Ovary (tissue), 7 donors: ENCODE measurements at regions not wholly inside any gene's neighbourhood (a gene's known extent, or its start where the extent isn't known, plus 50 kb on each side); places are given as distances from the start of the nearest gene placed in this dataset.

ENCODE experiments used
- DNase-seq, 5 donors: peaks; one replicate each; pipeline ENCODE4 v3.0.0-alpha.2; 2019 to 2020
- H3K27ac ChIP-seq, 2 donors: fragments of 200-600 bp; one replicate each; pipeline versions ENCODE4 v1.5.1 to v1.8.0; 2019 to 2022
- H3K27me3 ChIP-seq: fragments of 200-600 bp; one replicate; pipeline ENCODE4 v1.8.0; 2022
- H3K36me3 ChIP-seq: fragments of 200-600 bp; sonication (generic); one replicate; pipeline ENCODE4 v1.5.1; 2019
- H3K4me1 ChIP-seq: one replicate; pipeline ENCODE4 v1.8.1; 2013; ENCODE audit warnings: mild to moderate bottlenecking, moderate library complexity; ENCODE audit not compliant: insufficient read depth
- H3K4me3 ChIP-seq: fragments of 200-600 bp; sonication (generic); one replicate; pipeline ENCODE4 v1.5.1; 2017
- H3K9me3 ChIP-seq, 2 donors: fragments of 200-600 bp in 1 of 2; sonication (generic) in 1 of 2; one replicate each; pipeline versions ENCODE4 v1.5.1 to v1.8.1; 2013 to 2019; ENCODE audit warnings: mild to moderate bottlenecking in 1 of 2, moderate library complexity in 1 of 2
- CTCF ChIP-seq, 3 donors: fragments of 450-650 bp in 2 of 3; fragments of 200-600 bp in 1 of 3; IDR thresholded peaks; one replicate each; pipeline versions ENCODE4 v1.5.1 to v1.8.0; 2016 to 2022; ENCODE audit warnings: antibody characterized with exemption in 3 of 3, mild to moderate bottlenecking in 1 of 3
- EP300 ChIP-seq: sonication (generic); formaldehyde crosslinking; IDR thresholded peaks from one replicate; pipeline ENCODE4 v1.6.1; 2017; ENCODE audit warnings: antibody characterized with exemption
- POLR2A ChIP-seq: fragments of 450-650 bp; IDR thresholded peaks from one replicate; pipeline ENCODE4 v1.6.1; 2017; ENCODE audit warnings: antibody characterized with exemption, mild to moderate bottlenecking, moderate library complexity
- WGBS, 3 donors: extraction: QIAGEN DNeasy Blood & Tissue Kit in 1 of 3; methylation state at CpG; one replicate each; pipeline versions ENCODE4 v1.1.5 to v1.1.7; 2013 to 2017; 5-methylcytosine and 5-hydroxymethylcytosine counted together
- intact Hi-C, 4 donors: fragments of 100-400 bp; cut with DNase I; formaldehyde crosslinking; loops; one replicate each; pipeline versions ENCODE4 v1.11.0 to v1.15.1; 2022 to 2023
- donor health status: DM: no; HTN: no; CAD: no; lungs with moderate emphysema.
- donor health status: DM: no; HTN: no; CAD: no.
- donor health status: Bipolar disorder and iron deficiency.
- donor health status: DM: no; HTN: no; CAD: no.
- donor health status: DM: yes; HTN: yes; CAD: no.

GRCh38 chr14:51491036-51491545 is 160.6 kb upstream of the FRMD6 start:
- TF ChIP-seq CTCF (IDR thresholded peaks at IDR 0.05): no peak
- no peak for TF ChIP-seq POLR2A
- TF ChIP-seq EP300: no peak
- H3K9me3 ChIP-seq: no peaks in the 10 kb centered on the region
- H3K27me3 ChIP-seq: no peaks in the 10 kb centered on the region
- intact Hi-C loops: no loop called here
- no peak overlapping the region for H3K27ac ChIP-seq
- no peaks in the 10 kb centered on the region for H3K36me3 ChIP-seq
- H3K4me1 ChIP-seq: no peaks in the 10 kb centered on the region
- WGBS, 3 donors: 85 to 88% (median 85%) methylated on average over 3 of the region's 3 CpGs
- no peak overlapping the region for H3K4me3 ChIP-seq
- no peak for DNase-seq

- Histone ChIP-seq H3K27ac (no peak overlapping the region), H3K9me3 (no peaks in the 10 kb centered on the region), H3K4me3 (no peak overlapping the region), H3K27me3 (no peaks in the 10 kb centered on the region), H3K36me3 (no peaks in the 10 kb centered on the region), H3K4me1 (no peaks in the 10 kb centered on the region)
- TF ChIP-seq EP300 (no peak), CTCF (IDR thresholded peaks at IDR 0.05) (no peak), POLR2A (no peak)
- intact Hi-C loops: no loop called here
- WGBS, 3 donors: 49 to 60% (median 58%) methylated on average over 3 of the region's 3 CpGs
- DNase-seq: no peak
These were observed 159.9 kb upstream of the FRMD6 start for GRCh38 chr14:51491776-51492175.

GRCh38 chr14:51495319-51495718 is 156.4 kb upstream of the FRMD6 start:
- no peak overlapping the region for H3K27ac ChIP-seq
- H3K9me3 ChIP-seq: no peaks in the 10 kb centered on the region
- intact Hi-C loops: no loop called here
- H3K27me3 ChIP-seq: no peaks in the 10 kb centered on the region
- TF ChIP-seq POLR2A: no peak
- no peak for TF ChIP-seq EP300
- TF ChIP-seq CTCF (IDR thresholded peaks at IDR 0.05): no peak
- H3K36me3 ChIP-seq: no peaks in the 10 kb centered on the region
- no peak for DNase-seq
- H3K4me1 ChIP-seq: no peaks in the 10 kb centered on the region
- H3K4me3 ChIP-seq: no peak overlapping the region
- 83 to 89% (median 84%) methylated on average over 2 of the region's 2 CpGs for WGBS, 3 donors

GRCh38 chr14:51498411-51499227 is 153.1 kb upstream of the FRMD6 start:
- Histone ChIP-seq H3K4me1 (no peaks in the 10 kb centered on the region), H3K36me3 (no peaks in the 10 kb centered on the region), H3K27ac (no peak overlapping the region), H3K9me3 (no peaks in the 10 kb centered on the region), H3K27me3 (no peaks in the 10 kb centered on the region), H3K4me3 (no peak overlapping the region)
- intact Hi-C loops: no loop called here
- TF ChIP-seq EP300 (no peak), CTCF (IDR thresholded peaks at IDR 0.05) (no peak), POLR2A (no peak)
- no peak for DNase-seq
- 83 to 87% (median 85%) methylated on average over 10 of the region's 10 CpGs for WGBS, 3 donors
